Bronchial epithelial cell (primary cell): ENCODE measurements at regions not wholly inside any gene's neighbourhood (a gene's known extent, or its start where the extent isn't known, plus 50 kb on each side); places are given as distances from the start of the nearest gene placed in this dataset.
A peak's percentile ranks its signal among the peaks of the same experiment; 100 is the strongest.

Source experiments
- DNase-seq: peaks from one replicate; pipeline ENCODE4 v3.0.0-alpha.2; 2010; ENCODE audit warnings: low read depth
- FAIRE-seq: peaks from 2 replicates; lab custom pipeline; 2011; peaks lifted over from hg19 to GRCh38; lab: Jason Lieb, UNC
- H3K27me3 ChIP-seq: 2 replicates; pipeline ENCODE4 v1.5.1; 2011; ENCODE audit warnings: low read length; ENCODE audit not compliant: control insufficient read depth, insufficient read depth
- H3K36me3 ChIP-seq: 2 replicates; pipeline ENCODE4 v1.5.1; 2011; ENCODE audit warnings: low read length; ENCODE audit not compliant: control insufficient read depth, insufficient read depth
- H3K4me3 ChIP-seq: 2 replicates; pipeline ENCODE4 v1.5.1; 2011; ENCODE audit warnings: mild to moderate bottlenecking, low read depth, low read length, control low read depth
- CTCF ChIP-seq: IDR thresholded peaks from 2 replicates; pipeline ENCODE4 v1.5.1; 2011; ENCODE audit warnings: mild to moderate bottlenecking, moderate library complexity, low read length, control low read depth, inconsistent platforms; ENCODE audit not compliant: insufficient read depth, severe bottlenecking

- no peaks in the 10 kb centered on the region for H3K27me3 ChIP-seq
- no peak overlapping the region for H3K4me3 ChIP-seq
- FAIRE-seq (no peak), DNase-seq (peak; percentile 41)
- H3K36me3 ChIP-seq = no peaks in the 10 kb centered on the region
- no peak for TF ChIP-seq CTCF
Measured at GRCh38 chr12:66859751-66860440, 181.0 kb upstream of the GRIP1 start.

- DNase-seq = peak; percentile 58
- FAIRE-seq = no peak
- TF ChIP-seq CTCF = peak; percentile 75
- H3K36me3 ChIP-seq = no peaks in the 10 kb centered on the region
- no peaks in the 10 kb centered on the region for H3K27me3 ChIP-seq
- H3K4me3 ChIP-seq = no peak overlapping the region
Measured at GRCh38 chr12:66860752-66861750, 182.2 kb upstream of the GRIP1 start.

GRCh38 chr12:66862356-66862985 lies 183.6 kb upstream of the GRIP1 start:
- H3K4me3 ChIP-seq = no peak overlapping the region
- DNase-seq (no peak), FAIRE-seq (no peak)
- TF ChIP-seq CTCF = no peak
- no peaks in the 10 kb centered on the region for H3K27me3 ChIP-seq
- H3K36me3 ChIP-seq = no peaks in the 10 kb centered on the region

- peak; percentile 65 for DNase-seq
- Histone ChIP-seq H3K27me3 (no peaks in the 10 kb centered on the region), H3K36me3 (no peaks in the 10 kb centered on the region), H3K4me3 (no peak overlapping the region)
- FAIRE-seq = no peak
- TF ChIP-seq CTCF = no peak
Measured at GRCh38 chr12:66863276-66863675, 184.4 kb upstream of the GRIP1 start.

GRCh38 chr12:66877925-66878324 lies 199.0 kb upstream of the GRIP1 start:
- DNase-seq = no peak
- Histone ChIP-seq H3K36me3 (no peaks in the 10 kb centered on the region), H3K27me3 (no peaks in the 10 kb centered on the region), H3K4me3 (no peak overlapping the region)
- no peak for FAIRE-seq
- no peak for TF ChIP-seq CTCF
